Mesothelial cell of epicardium (in vitro differentiated cells): ENCODE measurements at regions not wholly inside any gene's neighbourhood (a gene's known extent, or its start where the extent isn't known, plus 50 kb on each side); places are given as distances from the start of the nearest gene placed in this dataset.
"Not testable (repeated sequence)": the region's sequence is repeated elsewhere in the genome, so short reads cannot be mapped to it uniquely, and the experiment has no call there.

ENCODE experiments used
- DNase-seq, 2 experiments: peaks; one replicate each; pipeline ENCODE4 v3.0.0; 2021; ENCODE audit warnings: low spot score in 2 of 2; ENCODE audit not compliant: unreplicated experiment in 2 of 2
- H3K27ac Mint-ChIP-seq: 2 replicates; pipeline ENCODE4 v1.8.0; 2021; ENCODE audit warnings: mixed read lengths
- H3K27me3 Mint-ChIP-seq: 2 replicates; pipeline ENCODE4 v1.8.0; 2021; ENCODE audit warnings: low read depth, mixed read lengths
- H3K36me3 Mint-ChIP-seq: 2 replicates; pipeline ENCODE4 v1.8.0; 2021; ENCODE audit warnings: mixed read lengths
- H3K4me1 Mint-ChIP-seq: 2 replicates; pipeline ENCODE4 v1.8.0; 2021; ENCODE audit warnings: mixed read lengths
- H3K4me3 Mint-ChIP-seq: 2 replicates; pipeline ENCODE4 v1.8.0; 2021; ENCODE audit warnings: mild to moderate bottlenecking, moderate library complexity, mixed read lengths
- H3K9me3 Mint-ChIP-seq: 2 replicates; pipeline ENCODE4 v1.8.0; 2021; ENCODE audit warnings: mixed read lengths
- TF ChIP-seq, protein P1 (sequence below): fragments of 200-600 bp; sonication (generic); IDR thresholded peaks from one replicate; pipeline ENCODE4 v1.5.0; 2021; ENCODE audit warnings: antibody characterized with exemption; ENCODE audit not compliant: unreplicated experiment

- H3K36me3 Mint-ChIP-seq: peaks cover 9% of the 10 kb centered on the region
- no peaks in the 10 kb centered on the region for H3K27me3 Mint-ChIP-seq
- DNase-seq: no peak
- peaks cover 6% of the 10 kb centered on the region for H3K4me1 Mint-ChIP-seq
- peaks cover 31% of the 10 kb centered on the region for H3K9me3 Mint-ChIP-seq
- no peak overlapping the region for H3K4me3 Mint-ChIP-seq
- no peak overlapping the region for H3K27ac Mint-ChIP-seq
- TF ChIP-seq, protein P1, sequence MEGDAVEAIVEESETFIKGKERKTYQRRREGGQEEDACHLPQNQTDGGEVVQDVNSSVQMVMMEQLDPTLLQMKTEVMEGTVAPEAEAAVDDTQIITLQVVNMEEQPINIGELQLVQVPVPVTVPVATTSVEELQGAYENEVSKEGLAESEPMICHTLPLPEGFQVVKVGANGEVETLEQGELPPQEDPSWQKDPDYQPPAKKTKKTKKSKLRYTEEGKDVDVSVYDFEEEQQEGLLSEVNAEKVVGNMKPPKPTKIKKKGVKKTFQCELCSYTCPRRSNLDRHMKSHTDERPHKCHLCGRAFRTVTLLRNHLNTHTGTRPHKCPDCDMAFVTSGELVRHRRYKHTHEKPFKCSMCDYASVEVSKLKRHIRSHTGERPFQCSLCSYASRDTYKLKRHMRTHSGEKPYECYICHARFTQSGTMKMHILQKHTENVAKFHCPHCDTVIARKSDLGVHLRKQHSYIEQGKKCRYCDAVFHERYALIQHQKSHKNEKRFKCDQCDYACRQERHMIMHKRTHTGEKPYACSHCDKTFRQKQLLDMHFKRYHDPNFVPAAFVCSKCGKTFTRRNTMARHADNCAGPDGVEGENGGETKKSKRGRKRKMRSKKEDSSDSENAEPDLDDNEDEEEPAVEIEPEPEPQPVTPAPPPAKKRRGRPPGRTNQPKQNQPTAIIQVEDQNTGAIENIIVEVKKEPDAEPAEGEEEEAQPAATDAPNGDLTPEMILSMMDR: no peak
These were observed 311.1 kb downstream of the INHBA start for GRCh38 chr7:41391818-41392217.

DNA sequence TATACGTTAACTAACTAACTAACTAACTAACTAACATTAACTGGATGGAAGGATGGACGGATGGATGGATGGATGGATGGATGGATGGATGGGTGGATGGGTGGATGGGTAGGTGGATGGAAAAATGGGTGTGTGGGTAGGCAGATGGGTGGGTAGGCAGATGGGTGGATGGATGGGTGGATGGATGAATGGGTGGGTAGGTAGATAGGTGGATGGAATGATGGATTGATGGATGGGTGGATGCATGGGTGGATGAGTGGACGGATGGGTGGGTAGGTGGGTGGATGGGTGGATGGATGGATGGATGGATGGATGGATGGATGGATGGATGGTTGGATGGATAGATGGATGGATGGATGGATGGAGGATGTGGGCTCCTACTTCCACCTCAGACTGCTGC lies 314.0 kb downstream of the INHBA start:
- H3K9me3 Mint-ChIP-seq, DNase-seq, H3K4me3 Mint-ChIP-seq, H3K27ac Mint-ChIP-seq, H3K36me3 Mint-ChIP-seq, H3K27me3 Mint-ChIP-seq, H3K4me1 Mint-ChIP-seq: not testable (repeated sequence)

- H3K9me3 Mint-ChIP-seq: no peaks in the 10 kb centered on the region
- H3K27me3 Mint-ChIP-seq: no peaks in the 10 kb centered on the region
- peaks cover 6% of the 10 kb centered on the region for H3K4me1 Mint-ChIP-seq
- TF ChIP-seq, protein P1: no peak
- DNase-seq: no peak
- no peak overlapping the region for H3K27ac Mint-ChIP-seq
- H3K4me3 Mint-ChIP-seq: no peak overlapping the region
- H3K36me3 Mint-ChIP-seq: no peaks in the 10 kb centered on the region
These were observed 316.9 kb downstream of the INHBA start for GRCh38 chr7:41385996-41386395.

- Mint-ChIP-seq H3K9me3 (no peaks in the 10 kb centered on the region), H3K4me3 (no peak overlapping the region), H3K27me3 (no peaks in the 10 kb centered on the region), H3K4me1 (peaks cover 6% of the 10 kb centered on the region), H3K27ac (no peak overlapping the region), H3K36me3 (no peaks in the 10 kb centered on the region)
- DNase-seq: no peak
- TF ChIP-seq, protein P1: no peak
These were observed 318.5 kb downstream of the INHBA start for GRCh38 chr7:41384418-41384817.

DNA sequence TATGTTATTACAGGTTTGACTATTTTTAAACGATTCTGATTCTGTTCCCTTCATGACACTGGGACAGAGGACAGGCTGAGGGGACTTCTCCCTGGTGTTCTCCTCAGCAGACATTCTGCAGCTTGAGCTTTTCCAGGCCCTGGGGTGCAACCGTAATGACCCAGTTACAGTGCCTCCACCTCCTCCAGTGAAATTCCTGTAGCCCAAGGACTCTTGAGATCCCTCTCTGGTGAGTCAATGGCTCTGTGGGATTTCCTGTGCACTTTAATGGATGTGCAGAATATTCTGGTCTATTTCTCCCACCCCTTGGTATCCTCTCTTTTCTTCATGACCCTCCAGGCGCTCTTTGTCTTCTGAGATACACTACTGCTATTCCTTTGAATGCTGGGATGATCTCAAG lies 319.3 kb downstream of the INHBA start:
- Mint-ChIP-seq H3K9me3 (no peaks in the 10 kb centered on the region), H3K4me3 (no peak overlapping the region), H3K27me3 (no peaks in the 10 kb centered on the region), H3K4me1 (peaks cover 6% of the 10 kb centered on the region), H3K27ac (no peak overlapping the region), H3K36me3 (no peaks in the 10 kb centered on the region)
- no peak for DNase-seq
- TF ChIP-seq, protein P1: no peak

- no peaks in the 10 kb centered on the region for H3K9me3 Mint-ChIP-seq
- H3K27ac Mint-ChIP-seq: no peak overlapping the region
- TF ChIP-seq, protein P1: no peak
- no peak overlapping the region for H3K4me3 Mint-ChIP-seq
- peaks cover 9% of the 10 kb centered on the region for H3K4me1 Mint-ChIP-seq
- DNase-seq: no peak
- H3K27me3 Mint-ChIP-seq: no peaks in the 10 kb centered on the region
- no peaks in the 10 kb centered on the region for H3K36me3 Mint-ChIP-seq
These were observed 324.7 kb downstream of the INHBA start for GRCh38 chr7:41378156-41378555.
